GM13977 (cell line): ENCODE measurements at regions not wholly inside any gene's neighbourhood (a gene's known extent, or its start where the extent isn't known, plus 50 kb on each side); places are given as distances from the start of the nearest gene placed in this dataset.

Source experiments
- DNase-seq: peaks from one replicate; pipeline ENCODE4 v3.0.0; 2012; ENCODE audit warnings: low spot score
- CTCF ChIP-seq: IDR thresholded peaks from 2 replicates; pipeline ENCODE4 v1.5.1; 2012; ENCODE audit warnings: mild to moderate bottlenecking, control low read depth; ENCODE audit not compliant: insufficient read depth; ENCODE audit errors: extremely low read depth, missing control alignments
- in situ Hi-C: fragments of 300-500 bp; cut with MboI; formaldehyde crosslinking; loops from one replicate; pipeline ENCODE4 v1.12.0; 2022; ENCODE audit warnings: low sequenced_read_pairs, low pct_unique_long_range_greater_than_20kb, mixed read lengths, inconsistent platforms; ENCODE audit not compliant: unreplicated experiment

- DNase-seq: no peak
- in situ Hi-C loops: no loop called here
- no peak for TF ChIP-seq CTCF
Measured at GRCh38 chr4:35649011-35649410, 595.3 kb downstream of the ARAP2 start.

GRCh38 chr4:35649778-35650177, 594.5 kb downstream of the ARAP2 start:
- TF ChIP-seq CTCF: no peak
- no peak for DNase-seq

GRCh38 chr4:35652197-35652596, 592.1 kb downstream of the ARAP2 start:
- in situ Hi-C loops: no loop called here
- no peak for TF ChIP-seq CTCF
- no peak for DNase-seq

More at GRCh38 chr4:35649778-35650177, 594.5 kb downstream of the ARAP2 start:
- in situ Hi-C loops: no loop called here

GRCh38 chr4:35653451-35653850, 590.9 kb downstream of the ARAP2 start:
- DNase-seq: no peak
- in situ Hi-C loops: no loop called here
- TF ChIP-seq CTCF: no peak

GRCh38 chr4:35673137-35673536, 571.2 kb downstream of the ARAP2 start:
- no peak for DNase-seq
- no peak for TF ChIP-seq CTCF
- in situ Hi-C loops: no loop called here

GRCh38 chr4:35684755-35685154, 559.6 kb downstream of the ARAP2 start:
- no peak for TF ChIP-seq CTCF
- in situ Hi-C loops: no loop called here
- no peak for DNase-seq

GRCh38 chr4:35689870-35690269, 554.4 kb downstream of the ARAP2 start:
- no peak for DNase-seq
- no peak for TF ChIP-seq CTCF
- in situ Hi-C loops: no loop called here
